ENCODE measurements at regions not wholly inside any gene's neighbourhood (a gene's known extent, or its start where the extent isn't known, plus 50 kb on each side); places are given as distances from the start of the nearest gene placed in this dataset.

- Histone ChIP-seq H3K9me3 (ENCODE audit: low read length) (no peaks in the 10 kb centered on the region), H4K20me1 (ENCODE audit: insufficient read depth, low read length) (no peaks in the 10 kb centered on the region), H3K27ac (ENCODE audit: extremely low read length, insufficient read depth, low read length) (no peak overlapping the region), H2AFZ (ENCODE audit: low read length) (no peak overlapping the region), H3K9ac (ENCODE audit: insufficient read depth, low read depth, low read length) (no peak overlapping the region), H3K4me3 (replicated peaks in 1 of 3; ENCODE audit: insufficient read depth in 1 of 3, low read depth in 2 of 3, low read length in 3 of 3) (no peak overlapping the region), H3K4me2 (ENCODE audit: low read depth, low read length) (no peak overlapping the region), H3K79me2 (ENCODE audit: insufficient read depth, low read length) (no peaks in the 10 kb centered on the region), H3K27me3 (ENCODE audit: control insufficient read depth in 1 of 2, insufficient read depth in 2 of 2, low read length in 2 of 2) (peaks cover 1 to 46% of the 10 kb centered on the region in 2 experiments; a peak in 4 of 5 replicates), H3K4me1 (ENCODE audit: insufficient read depth, low read length) (no peaks in the 10 kb centered on the region), H3K36me3 (replicated peaks in 1 of 2; ENCODE audit: control insufficient read depth in 1 of 2, insufficient read depth in 2 of 2, low read length in 2 of 2) (no peaks in the 10 kb centered on the region)
- POLR2A ChIA-PET, result no interaction called here
- no peak for FAIRE-seq
- CTCF ChIA-PET (ENCODE audit: low intra/inter-chr PET ratio, low total read pairs), result no interaction called here
- in situ Hi-C loops (cut with HindIII; ENCODE audit: extremely low pct_ligation_motif_present, low pct_unique_long_range_greater_than_20kb) (loop anchor here (25.0 kb wide), 1 partner anchor 935 kb away; no protein-coding TSS in a partner anchor), intact Hi-C loops (cut with micrococcal nuclease; ENCODE audit: unreplicated experiment) (no loop called here)
- no peak for TF ChIP-seq RFX3 (CRISPR knock-in tag; IDR thresholded peaks at IDR 0.05)
- peak; percentile 77 for TF ChIP-seq ZNF768 (CRISPR knock-in tag; IDR thresholded peaks at IDR 0.05)
- ATAC-seq, result no peak
- 2% methylated on average over 8 of the region's 8 CpGs for WGBS (ENCODE audit: low lambda C conversion rate)
- DNase-seq (ENCODE audit: low spot score), result no peak
- no TSS peak for BruUV-seq (replicated peaks)
Observed at GRCh38 chr10:123571978-123572377, 94.2 kb upstream of the GPR26 start.

- WGBS (ENCODE audit: low lambda C conversion rate), result 2% methylated on average over 6 of the region's 9 CpGs
- Histone ChIP-seq H3K9ac (ENCODE audit: insufficient read depth, low read depth, low read length) (no peak overlapping the region), H3K9me3 (ENCODE audit: low read length) (no peaks in the 10 kb centered on the region), H3K4me2 (ENCODE audit: low read depth, low read length) (no peak overlapping the region), H3K4me1 (ENCODE audit: insufficient read depth, low read length) (no peaks in the 10 kb centered on the region), H3K27me3 (ENCODE audit: control insufficient read depth in 1 of 2, insufficient read depth in 2 of 2, low read length in 2 of 2) (peaks cover 1 to 36% of the 10 kb centered on the region in 2 experiments; a peak in 4 of 5 replicates), H2AFZ (ENCODE audit: low read length) (no peak overlapping the region), H3K27ac (ENCODE audit: extremely low read length, insufficient read depth, low read length) (no peak overlapping the region), H3K36me3 (replicated peaks in 1 of 2; ENCODE audit: control insufficient read depth in 1 of 2, insufficient read depth in 2 of 2, low read length in 2 of 2) (no peaks in the 10 kb centered on the region), H3K79me2 (ENCODE audit: insufficient read depth, low read length) (no peaks in the 10 kb centered on the region), H3K4me3 (replicated peaks in 1 of 3; ENCODE audit: insufficient read depth in 1 of 3, low read depth in 2 of 3, low read length in 3 of 3) (no peak overlapping the region), H4K20me1 (ENCODE audit: insufficient read depth, low read length) (no peaks in the 10 kb centered on the region)
- POLR2A ChIA-PET, result no interaction called here
- peak; percentile 43 for FAIRE-seq
- CTCF ChIA-PET (ENCODE audit: low intra/inter-chr PET ratio, low total read pairs), result interaction anchor here (1.6 kb wide), 1 partner anchor 394 kb away, joined by 10 read pairs; no protein-coding TSS in a partner anchor
- in situ Hi-C loops (cut with HindIII; ENCODE audit: extremely low pct_ligation_motif_present, low pct_unique_long_range_greater_than_20kb) (loop anchor here (25.0 kb wide), 1 partner anchor 936 kb away; no protein-coding TSS in a partner anchor), intact Hi-C loops (cut with micrococcal nuclease; ENCODE audit: unreplicated experiment) (no loop called here)
- peak; percentile 36 for DNase-seq (ENCODE audit: low spot score)
- BruUV-seq (replicated peaks), result no TSS peak
- ATAC-seq, result peak; percentile 95
- TF ChIP-seq ZMAT3 (CRISPR knock-in tag; conservative IDR thresholded peaks at IDR 0.05), result no peak
- no peak for TF ChIP-seq ZBTB49 (CRISPR knock-in tag; IDR thresholded peaks at IDR 0.05; ENCODE audit: borderline replicate concordance)
- TF ChIP-seq KDM2A (CRISPR knock-in tag; IDR thresholded peaks at IDR 0.05; ENCODE audit: borderline replicate concordance, low read depth), result peak; percentile 35; the same call in 1 of the 2 replicates
- TF ChIP-seq ZNF496 (CRISPR knock-in tag; IDR thresholded peaks at IDR 0.05; ENCODE audit: insufficient replicate concordance), result no peak
- 0 out of 2 replicates have a peak, but pooled peaks have one; percentile 15 for TF ChIP-seq SMC3 (IDR thresholded peaks at IDR 0.05; ENCODE audit: low read length)
- no peak for TF ChIP-seq KAT2B (IDR thresholded peaks at IDR 0.05; ENCODE audit: borderline replicate concordance, low read depth, low read length)
- TF ChIP-seq GABPB1 (CRISPR knock-in tag; IDR thresholded peaks at IDR 0.05), result 0 out of 2 replicates have a peak, but pooled peaks have one; percentile 17
- TF ChIP-seq XRCC5 (optimal IDR thresholded peaks at IDR 0.05; ENCODE audit: low read length), result peak; percentile 66
- no peak for TF ChIP-seq ZNF367 (CRISPR knock-in tag; IDR thresholded peaks at IDR 0.05; ENCODE audit: borderline replicate concordance)
- TF ChIP-seq ZNF879 (CRISPR knock-in tag; IDR thresholded peaks at IDR 0.05), result no peak
- peak; percentile 19; the same call in 1 of the 2 replicates for TF ChIP-seq RAD21 (CRISPR knock-in tag; IDR thresholded peaks at IDR 0.05)
- peak; percentile 52 for TF ChIP-seq STAG1 (CRISPR knock-in tag; IDR thresholded peaks at IDR 0.05)
- no peak for TF ChIP-seq PPARG (CRISPR knock-in tag; conservative IDR thresholded peaks at IDR 0.05)
- no peak for TF ChIP-seq MEIS2 (CRISPR knock-in tag; IDR thresholded peaks at IDR 0.05)
- TF ChIP-seq MAX (IDR thresholded peaks at IDR 0.05), result no peak
Observed at GRCh38 chr10:123573236-123574108, 92.7 kb upstream of the GPR26 start.

Data from HepG2 (cell line).